Astrocyte of the hippocampus (primary cell): ENCODE measurements at regions not wholly inside any gene's neighbourhood (a gene's known extent, or its start where the extent isn't known, plus 50 kb on each side); places are given as distances from the start of the nearest gene placed in this dataset.
"Not testable (repeated sequence)": the region's sequence is repeated elsewhere in the genome, so short reads cannot be mapped to it uniquely, and the experiment has no call there.

Source experiments
- DNase-seq: peaks from one replicate; pipeline ENCODE4 v3.0.0; 2011; ENCODE audit warnings: low read depth, low spot score

DNA sequence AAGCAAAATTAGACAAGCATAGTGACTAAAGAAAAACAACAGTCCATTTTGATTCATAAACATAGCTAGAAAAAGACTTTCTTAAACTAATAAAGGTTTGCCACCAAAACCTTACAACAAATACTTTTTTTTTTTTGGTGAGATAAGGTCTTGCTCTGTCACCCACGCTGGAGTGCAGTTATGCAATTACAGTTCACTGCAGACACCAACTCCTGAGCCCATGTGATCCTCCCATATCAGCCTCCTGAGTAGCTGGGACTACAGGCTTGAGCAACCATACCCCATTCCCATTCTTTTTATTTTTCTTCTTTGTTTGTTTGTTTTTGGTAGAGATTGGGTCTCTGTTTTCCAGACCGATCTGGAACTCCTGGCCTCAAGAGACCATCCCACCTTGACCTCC is 247.2 kb upstream of the ADGRL3 start:
- DNase-seq = no peak

DNA sequence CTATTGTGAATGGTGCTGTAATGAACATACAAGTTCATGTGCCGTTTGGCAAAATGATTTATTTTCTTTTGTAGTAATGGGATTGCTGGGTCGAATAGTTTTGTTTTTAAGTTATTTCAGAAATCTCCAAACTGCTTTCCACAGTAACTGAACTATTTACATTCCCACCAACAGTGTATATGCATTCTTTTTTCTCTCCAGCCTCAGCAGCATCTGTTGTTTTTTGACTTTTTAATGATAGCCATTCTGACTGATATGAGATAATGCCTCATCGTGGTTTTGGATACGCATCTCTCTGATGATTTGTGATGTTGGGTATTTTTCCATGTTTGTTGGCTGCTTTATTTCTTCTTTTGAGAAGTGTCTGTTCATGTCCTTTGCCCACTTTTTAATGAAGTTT is 246.3 kb upstream of the ADGRL3 start:
- DNase-seq = no peak

DNA sequence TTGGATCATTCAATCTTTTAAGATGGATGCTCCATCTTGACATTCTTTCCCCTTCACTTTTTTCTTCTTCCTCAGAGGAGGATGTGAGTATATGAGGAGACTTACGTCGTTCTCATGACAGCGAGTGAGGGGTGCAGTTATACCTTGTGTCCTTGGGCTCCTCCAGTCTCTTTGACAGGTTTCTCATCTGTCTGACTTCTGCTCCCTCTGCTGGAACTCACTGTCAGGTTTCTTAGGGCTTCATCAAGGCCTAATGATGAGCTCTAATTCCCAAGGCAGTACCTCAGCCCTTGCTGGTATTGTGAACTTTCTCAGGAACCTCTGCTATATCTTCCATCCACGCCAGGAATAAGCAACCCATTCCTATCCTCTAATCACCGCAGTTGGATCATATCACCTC is 237.8 kb upstream of the ADGRL3 start:
- DNase-seq = no peak

DNA sequence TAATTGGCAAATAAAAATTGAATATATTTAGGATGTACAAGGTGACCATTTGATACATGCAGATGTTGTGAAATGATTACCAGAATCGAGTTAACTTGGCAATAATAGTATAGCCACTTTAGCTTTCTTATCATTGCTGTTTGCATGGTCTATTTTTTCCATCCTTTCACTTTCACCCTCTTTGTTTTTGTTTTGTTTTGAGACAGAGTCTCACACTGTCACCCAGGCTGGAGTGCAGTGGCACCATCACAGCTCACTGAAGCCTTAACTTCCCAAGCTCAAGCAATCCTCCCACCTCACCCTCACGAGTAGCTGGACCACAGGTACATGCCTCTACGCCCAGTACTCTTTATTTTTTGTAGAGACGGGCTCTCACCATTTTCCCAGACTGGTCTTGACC is 218.6 kb upstream of the ADGRL3 start:
- DNase-seq = no peak

DNA sequence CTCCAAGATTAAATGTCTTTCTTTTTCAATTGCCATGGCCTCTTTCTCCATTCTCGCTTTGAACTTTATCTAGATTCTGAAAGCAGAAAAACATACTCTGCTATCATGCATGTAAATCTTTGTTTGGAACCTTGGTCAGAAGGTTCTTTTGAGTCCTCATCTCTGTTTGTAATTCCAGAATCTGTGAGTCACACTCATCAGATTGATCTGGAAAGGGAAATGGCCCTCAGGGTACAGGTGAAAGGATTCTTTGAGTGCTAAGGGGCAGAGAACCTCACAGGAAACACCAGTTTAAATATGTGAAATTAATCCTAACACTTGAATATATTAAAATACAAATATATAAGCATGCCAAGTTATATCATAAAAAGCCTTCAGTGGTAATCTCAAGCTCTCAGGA is 211.0 kb upstream of the ADGRL3 start:
- DNase-seq = no peak

DNA sequence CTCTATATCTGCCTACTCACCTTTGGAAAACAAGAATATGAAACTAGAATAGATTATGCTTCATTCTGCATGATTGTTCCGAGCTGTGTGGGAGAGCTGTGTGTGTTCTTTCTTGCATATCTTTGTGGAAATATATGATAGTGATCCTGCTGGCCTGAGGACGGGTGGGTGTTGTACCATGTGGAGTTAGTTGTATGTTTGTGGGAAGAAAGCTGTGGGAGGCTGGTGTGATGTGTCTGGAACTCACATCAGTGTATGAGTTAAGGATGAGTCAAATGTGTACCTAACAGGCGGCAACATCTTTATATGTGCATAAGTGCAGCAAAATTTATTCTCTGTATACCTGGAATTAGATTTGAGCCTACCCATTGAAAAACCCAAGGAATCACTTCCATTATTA is 208.1 kb upstream of the ADGRL3 start:
- DNase-seq = peak; percentile 0

DNA sequence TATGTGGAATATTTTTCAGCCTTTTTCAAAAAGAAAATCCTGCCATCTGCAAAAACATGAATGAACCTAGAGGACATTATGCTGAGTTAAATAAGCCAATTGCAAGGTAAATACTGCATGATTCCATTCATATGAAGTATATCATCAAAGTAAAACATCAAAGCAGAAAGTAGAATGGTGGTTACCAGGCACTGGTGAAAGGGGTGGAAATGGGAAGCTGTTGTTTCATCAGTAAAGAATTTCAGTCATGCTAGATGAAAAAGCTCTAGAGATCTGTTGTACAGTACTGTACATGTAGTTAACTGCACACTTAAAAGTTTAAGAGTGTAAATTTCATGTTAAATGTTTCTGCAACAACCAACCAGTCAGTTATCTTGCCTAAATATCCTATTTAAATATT is 196.8 kb upstream of the ADGRL3 start:
- peak; percentile 14 for DNase-seq

DNA sequence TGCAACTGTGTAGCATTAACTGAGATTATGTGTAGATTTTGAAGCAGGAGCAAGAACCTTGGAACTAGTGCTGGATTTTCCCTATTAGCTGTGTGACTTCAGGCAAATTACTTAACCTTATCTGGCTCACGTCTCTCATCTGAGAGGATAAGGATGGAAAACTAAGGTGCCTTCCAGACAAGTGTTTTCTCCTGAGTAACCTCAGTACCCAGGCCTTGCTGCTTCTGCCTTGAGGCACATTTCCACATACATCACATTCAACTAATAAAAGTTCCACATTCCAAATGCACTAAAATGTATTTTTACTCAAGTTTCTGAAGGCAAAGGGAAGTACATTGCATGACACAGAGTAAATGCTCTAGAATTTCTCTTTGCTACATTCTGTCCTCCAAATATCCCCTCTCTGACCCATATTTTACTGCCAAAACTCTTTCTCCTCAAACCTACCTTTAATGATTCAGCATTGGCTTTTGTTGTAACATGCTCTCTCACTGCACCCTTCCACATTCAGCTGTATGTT is 195.4 kb upstream of the ADGRL3 start:
- no peak for DNase-seq

DNA sequence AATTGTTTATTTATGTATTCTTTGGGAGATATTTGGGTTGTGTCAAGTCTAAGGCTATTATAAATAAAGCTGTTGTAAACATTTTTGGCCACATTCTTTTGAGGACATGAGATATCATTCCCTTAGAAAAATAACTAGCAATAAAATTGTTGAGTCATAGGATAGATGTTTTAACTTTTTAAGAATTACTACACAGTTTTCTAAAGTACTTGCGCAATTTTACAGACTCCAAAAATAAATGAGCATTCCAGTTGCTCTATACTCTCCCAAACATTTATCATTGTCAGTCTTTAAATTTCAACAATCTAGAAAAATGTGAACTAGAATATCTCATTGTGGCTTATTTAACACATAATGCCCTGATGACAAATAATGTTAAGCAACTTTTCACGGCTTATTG is 189.1 kb upstream of the ADGRL3 start:
- no peak for DNase-seq

DNA sequence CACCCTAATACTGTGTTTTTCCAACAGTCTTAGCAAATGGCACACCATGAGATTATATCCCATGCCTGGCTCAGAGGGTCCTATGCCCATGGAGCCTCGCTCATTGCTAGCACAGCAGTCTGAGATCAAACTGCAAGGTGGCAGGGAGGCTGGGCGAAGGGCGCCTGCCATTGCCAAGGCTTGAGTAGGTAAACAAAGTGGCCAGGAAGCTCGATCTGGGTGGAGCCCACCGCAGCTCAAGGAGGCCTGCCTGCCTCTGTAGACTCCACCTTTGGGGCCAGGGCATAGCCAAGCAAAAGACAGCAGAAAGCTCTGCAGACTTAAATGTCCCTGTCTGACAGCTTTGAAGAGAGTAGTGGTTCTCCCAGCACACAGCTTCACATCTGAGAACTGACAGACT is 188.2 kb upstream of the ADGRL3 start:
- not testable (repeated sequence) for DNase-seq

DNA sequence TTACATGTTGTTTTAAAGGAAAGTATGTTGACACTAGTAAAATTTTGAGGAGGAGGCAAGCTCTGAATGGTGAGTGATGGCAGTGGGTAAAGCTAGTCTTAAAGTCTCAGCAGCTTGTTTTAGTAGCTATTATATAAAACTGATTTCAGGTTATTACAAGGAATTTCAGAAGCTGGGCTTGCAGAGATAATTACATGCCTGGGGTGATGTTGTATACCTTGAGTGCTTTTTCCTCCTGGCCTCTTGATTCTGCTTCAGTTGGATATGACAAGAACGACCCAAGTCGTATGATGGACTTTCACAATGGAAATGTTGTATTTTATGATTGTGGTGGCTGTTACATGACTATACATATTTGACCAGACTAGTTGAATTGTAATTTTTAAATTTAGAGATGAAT is 175.5 kb upstream of the ADGRL3 start:
- no peak for DNase-seq

DNA sequence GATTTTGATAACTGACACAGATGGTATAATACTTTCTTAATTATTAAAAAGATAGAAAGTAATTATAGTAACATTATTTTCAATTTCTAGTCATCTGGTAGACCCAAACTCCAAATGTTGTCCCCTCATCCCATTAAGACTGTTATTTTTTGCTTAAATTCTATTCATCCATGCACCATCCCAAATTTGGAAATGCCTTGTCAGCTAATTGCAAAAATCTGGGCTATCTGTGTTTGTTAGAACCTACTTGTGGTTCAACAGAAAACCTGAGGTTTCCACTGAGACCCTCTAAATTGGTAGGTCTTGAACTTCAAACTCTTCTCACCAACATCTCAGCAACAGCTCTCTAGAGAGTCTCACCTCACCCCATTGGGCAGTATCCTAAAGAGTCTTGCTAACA is 172.2 kb upstream of the ADGRL3 start:
- no peak for DNase-seq

DNA sequence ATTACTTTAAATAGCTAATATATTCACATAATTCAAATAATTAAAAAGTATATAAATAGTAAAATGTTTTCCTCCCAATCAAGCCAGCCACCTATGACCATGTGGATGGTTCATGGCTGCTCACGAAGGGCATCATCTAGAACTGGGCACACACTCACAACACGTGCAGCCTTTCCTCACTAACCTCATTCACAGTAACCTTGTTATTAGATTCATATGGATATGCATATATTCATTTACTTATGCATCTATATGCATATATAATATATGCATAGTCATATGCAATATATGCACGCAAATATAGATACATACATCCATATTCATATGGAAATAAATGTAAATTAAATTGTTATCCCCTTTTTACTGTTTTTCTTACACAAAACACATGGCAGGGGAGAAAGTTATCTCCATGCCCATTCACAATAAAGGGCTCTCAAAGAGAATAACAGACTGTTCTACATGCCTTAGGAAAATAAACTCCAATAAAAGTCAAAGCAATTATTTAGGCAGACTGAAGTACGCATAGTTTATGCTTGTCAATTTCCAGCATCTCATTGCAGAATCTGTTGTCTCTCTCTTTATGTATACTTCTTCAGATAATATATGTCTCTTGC is 163.9 kb upstream of the ADGRL3 start:
- no peak for DNase-seq

DNA sequence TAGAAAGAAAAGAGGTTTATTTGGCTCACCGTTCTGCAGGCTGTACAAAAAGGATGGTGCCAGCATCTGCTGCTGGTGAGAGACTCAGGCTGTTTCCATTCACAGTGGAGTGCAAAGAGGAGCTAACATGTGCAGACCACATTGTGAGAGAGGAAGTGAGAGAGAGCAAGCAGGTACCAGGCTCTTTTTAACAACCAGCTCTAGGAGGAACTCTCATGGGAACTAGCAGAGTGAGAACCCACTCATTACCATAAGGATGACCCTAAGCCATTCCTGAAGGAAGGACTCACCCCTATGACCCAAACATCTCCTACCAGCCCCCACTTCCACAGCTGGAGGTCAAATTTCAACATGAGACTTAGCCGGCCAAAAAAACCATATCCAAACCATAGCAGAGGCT is 158.6 kb upstream of the ADGRL3 start:
- no peak for DNase-seq

DNA sequence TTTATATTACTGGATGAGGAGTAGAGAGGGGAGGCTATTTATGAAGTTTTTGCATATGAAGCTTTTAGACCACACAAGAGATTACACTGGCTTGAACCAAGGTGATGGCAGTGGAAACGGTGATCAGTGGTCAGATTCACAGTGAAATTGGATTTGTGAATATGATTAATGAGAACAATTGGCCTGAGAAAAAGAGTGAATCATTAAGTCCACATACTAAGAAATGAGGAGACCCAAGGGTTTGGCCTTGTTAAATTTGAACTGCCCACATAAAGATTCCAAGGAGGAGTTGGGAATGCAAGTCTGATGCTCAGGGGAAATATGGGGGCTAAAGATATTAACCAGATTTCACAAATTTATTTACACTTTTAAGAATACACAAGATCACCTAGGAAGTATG is 155.3 kb upstream of the ADGRL3 start:
- DNase-seq = no peak

DNA sequence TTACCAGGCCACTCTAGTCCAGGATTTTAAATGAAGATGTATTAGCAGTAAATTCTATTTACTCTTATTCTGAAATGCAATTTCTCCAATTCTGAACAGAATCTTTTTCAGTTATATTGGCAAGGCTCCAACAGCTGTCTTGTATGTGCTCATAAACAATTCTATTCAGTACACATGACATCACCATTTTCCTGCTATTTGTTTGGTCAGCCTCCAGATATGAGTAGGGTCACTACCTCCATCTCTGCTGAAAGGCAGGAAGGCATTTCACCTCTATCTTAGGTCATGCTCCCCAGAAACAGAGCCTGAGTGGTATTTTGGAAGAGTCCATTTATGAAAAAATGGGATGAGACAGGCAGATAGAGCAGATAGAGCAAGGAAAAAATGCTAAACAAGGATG is 151.1 kb upstream of the ADGRL3 start:
- DNase-seq = no peak

DNA sequence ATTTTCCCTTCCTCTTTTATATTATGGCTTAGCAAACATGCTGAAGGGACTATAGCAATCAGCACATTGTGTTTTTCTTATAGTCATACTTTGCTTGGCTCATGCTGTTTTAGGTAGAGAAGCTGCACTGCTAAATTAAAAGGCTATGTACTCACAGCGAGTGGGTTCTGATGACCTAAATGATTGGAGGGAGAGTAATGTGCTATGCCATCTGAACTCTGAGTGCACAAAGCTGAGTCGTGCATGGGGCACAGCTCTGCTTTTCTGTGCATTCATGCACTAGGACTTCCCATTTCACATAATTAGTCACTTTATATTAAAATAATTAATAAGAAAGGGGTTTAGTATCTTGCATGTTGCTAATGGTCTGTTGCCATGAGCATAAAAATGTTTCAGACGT is 132.7 kb upstream of the ADGRL3 start:
- DNase-seq = no peak

DNA sequence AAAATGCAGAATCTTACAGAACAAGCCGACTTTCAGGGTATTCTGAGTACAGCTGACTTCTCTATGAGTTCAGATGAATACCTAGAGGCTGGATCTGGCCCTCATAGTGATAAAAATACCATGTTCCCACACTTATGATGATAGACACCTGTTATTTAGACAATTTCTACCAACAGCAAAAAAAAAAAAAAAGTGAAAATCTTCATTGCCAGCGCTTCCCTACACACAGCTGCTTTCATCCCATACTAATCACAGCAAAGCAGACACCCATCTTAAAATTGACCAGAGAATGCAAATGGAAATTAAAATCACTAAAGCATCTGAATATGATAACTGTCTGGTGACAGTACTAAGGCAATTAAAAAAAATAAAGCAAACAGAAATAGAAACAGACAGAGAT is 132.1 kb upstream of the ADGRL3 start:
- no peak for DNase-seq

DNA sequence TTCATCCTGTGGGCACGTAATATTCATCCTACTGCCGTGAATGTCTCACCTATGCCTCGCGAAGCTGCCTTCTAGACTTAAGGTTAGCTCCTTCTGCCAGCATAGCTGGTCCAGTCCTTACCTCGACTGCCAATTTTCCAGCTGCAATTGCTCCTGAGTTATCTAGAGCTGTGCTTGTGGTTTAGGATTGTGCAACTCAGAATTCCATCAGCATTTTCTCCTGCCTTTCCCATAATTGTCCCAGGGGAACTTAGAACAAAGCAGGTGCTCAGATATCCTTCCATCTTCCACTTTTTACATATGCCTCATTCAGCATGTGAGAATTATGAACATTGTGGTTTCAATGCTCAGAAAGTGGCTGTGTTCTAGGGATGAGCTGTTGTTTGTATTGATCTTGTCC is 131.4 kb upstream of the ADGRL3 start:
- peak; percentile 55 for DNase-seq

DNA sequence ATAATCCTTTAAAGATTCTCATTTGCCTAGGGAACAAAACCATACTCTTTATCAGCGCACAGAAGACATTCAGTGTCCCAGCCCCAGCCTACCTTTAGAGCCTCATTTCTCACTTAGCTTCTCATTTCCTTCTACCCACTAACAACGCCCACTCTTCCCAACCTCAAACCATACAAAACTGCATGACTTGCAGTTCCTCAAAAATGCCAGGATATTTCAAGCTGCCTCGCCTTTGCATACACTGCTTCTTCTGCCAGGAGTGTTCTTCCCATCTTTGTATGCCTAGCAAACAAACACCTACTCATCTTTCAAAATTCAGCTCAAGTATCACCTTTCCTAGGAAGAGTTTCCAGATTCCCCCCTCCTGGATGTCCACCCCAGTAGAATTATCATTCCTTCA is 129.9 kb upstream of the ADGRL3 start:
- no peak for DNase-seq

DNA sequence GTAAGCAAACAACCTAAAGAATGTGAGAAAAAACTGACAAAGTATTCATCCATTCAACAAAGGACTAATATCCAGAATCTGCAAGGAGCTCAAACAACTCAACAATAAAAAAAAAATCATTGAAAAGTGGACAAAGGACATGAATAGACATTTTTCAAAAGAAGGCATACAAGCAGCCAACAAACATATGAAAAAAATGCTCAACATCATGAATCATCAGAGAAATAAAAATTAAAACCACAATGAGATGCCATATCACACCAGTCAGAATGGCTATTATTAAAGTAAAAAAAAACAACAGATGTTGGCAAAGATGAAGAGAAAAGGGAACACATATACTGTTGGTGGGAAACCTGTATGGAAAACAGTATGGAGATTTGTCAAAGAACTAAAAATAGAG is 120.7 kb upstream of the ADGRL3 start:
- DNase-seq = no peak

DNA sequence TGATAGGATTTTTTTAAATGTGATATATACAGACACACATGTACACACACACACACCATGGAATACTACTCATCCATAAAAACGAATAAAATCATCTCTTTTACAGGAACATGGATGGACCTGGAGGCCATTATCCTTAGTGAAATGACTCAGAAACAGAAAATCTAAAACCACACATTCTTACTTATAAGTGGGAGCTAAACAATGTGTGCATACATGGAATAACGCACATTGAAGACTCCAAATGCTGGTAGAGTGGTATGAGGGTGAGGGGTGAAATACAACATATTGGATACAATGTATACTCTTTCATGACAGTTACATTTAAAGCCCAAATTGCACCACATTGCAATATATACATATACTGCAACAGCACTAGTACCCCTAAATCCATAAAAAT is 120.2 kb upstream of the ADGRL3 start:
- DNase-seq = no peak

DNA sequence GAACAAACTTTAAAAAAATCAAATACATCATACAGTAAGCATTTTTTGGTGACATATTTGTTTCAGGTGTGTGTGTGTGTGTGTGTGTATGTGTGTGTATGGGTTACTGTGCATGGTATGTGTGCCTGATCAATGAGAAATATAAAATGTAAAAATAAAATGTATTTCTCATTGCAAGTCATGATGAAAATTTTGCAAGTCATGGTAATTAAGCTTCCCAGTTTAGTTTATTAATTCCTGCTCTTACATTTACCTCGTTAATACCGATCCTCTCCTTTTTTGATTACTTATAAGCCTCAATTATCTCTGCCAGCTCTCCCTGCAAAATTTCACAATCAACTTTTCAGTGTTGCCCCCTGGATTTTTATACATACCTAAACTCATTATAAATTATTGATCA is 114.6 kb upstream of the ADGRL3 start:
- no peak for DNase-seq

DNA sequence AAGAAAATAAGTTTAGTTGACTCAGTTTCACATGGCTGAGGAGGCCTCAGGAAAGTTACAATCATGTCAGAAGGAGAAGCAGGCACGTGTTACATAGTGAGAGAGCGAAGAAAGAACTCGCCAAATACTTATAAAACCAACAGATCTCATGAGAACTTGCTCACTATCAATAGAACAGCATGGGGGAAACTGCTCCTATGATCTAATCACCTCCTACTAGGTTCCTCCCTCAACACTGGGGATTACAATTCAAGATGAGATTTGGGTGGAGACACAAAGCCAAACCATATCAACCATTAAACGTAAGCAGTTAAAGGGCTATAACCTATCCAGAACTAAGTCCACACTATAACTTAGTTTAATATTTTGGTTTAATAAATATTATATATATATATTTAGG is 113.8 kb upstream of the ADGRL3 start:
- DNase-seq = no peak
